Inflammatory macrophage (primary cell): ENCODE measurements at regions not wholly inside any gene's neighbourhood (a gene's known extent, or its start where the extent isn't known, plus 50 kb on each side); places are given as distances from the start of the nearest gene placed in this dataset.

ENCODE experiments used
- DNase-seq, 2 donors: peaks; one replicate each; pipeline ENCODE4 v3.0.0-alpha.2; 2020 to 2022

DNA sequence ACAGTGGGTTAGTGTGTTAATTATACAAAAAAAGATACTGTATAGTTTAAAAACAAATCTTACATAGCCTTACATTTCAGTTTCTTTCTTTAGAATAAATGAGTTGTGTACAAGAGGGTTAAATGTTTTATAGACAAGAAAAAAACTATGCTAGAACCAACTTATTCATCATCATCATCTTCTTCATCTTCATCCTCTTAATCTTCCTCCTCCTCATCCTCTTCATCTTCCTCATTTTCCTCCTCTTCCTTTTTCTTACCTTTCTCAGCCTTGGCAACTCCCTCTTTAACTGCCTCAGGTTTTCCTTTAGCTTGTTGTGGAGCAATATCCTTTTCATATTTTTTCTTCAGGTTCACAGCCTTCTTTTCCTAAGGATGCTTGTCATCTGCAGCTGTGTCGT lies 53.7 kb downstream of the RPS12 start:
- no peak for DNase-seq

DNA sequence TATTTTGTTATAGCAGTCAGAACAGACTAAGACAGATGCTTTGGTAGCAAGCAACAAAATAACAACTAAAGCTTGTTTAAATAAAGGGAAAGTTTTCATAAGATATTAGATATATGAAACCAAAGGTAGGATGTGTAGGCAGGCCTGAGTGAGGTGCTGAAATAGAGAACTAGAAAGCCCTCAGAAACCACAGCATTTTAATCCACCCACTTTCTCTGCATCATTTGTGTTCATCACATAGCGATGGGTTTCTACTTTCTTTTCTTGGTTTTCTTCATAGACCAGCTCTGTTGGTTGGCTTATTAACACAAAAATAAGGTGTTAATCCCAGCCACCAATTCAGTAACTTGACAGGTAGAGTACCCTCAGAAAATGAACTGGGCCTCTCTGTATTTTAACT lies 58.6 kb downstream of the RPS12 start:
- DNase-seq, result no peak

DNA sequence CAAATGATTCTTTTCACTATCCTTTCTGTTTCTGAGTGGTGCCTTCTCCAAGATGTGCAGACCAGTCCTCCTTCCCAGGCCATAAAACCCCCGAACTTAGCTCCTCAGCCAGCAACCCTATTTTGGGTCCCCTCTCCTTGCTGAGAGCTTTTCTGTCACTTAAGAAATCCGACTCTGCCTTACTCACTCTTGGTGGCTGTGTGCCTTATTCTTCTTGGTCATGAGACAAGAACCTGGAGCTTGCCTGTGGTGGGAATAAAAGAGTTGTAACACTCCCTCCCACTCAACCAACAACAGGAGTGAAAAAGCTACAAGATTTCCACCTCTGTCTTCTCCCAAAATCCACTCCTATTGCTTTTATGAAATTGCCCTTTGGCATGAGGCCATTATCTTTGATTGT lies 62.6 kb downstream of the RPS12 start:
- DNase-seq, result no peak

DNA sequence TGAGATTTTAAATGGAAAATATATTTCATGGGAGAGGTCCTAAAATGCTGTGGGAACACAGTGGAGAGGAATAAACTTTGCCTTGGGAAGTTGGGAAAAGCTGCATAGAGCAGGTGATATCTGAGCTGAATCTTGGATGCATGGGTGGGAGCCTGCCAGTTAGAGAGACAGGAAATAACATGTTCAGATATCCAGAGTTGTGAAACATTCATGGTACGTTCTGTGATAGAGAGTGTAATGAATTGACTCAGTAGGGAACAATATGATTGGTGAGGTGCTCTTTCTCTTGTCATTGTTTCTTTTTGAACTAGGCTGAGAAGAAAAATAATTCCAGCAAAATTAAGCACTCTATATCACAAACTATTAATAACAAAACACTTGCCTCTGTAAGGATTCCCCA lies 72.8 kb downstream of the RPS12 start:
- no peak for DNase-seq

DNA sequence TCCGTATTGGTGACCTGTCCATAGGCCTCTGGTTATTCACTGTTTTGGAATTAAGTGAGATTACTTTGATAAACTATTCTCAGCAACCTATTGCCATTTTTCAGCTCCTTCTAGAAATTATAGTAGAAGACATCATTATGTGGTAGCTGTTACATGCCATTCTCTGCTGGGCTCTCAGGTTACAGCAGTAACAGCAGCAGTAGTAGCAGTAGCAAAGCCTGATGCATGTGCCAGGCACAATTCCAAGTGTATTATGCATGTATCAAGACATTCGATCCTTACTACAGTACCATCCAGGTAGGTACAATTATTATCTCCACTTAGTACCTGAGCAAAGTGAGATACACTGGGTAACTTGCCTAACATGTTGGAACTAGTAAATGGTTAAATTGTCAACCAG lies 74.3 kb downstream of the RPS12 start:
- no peak for DNase-seq

DNA sequence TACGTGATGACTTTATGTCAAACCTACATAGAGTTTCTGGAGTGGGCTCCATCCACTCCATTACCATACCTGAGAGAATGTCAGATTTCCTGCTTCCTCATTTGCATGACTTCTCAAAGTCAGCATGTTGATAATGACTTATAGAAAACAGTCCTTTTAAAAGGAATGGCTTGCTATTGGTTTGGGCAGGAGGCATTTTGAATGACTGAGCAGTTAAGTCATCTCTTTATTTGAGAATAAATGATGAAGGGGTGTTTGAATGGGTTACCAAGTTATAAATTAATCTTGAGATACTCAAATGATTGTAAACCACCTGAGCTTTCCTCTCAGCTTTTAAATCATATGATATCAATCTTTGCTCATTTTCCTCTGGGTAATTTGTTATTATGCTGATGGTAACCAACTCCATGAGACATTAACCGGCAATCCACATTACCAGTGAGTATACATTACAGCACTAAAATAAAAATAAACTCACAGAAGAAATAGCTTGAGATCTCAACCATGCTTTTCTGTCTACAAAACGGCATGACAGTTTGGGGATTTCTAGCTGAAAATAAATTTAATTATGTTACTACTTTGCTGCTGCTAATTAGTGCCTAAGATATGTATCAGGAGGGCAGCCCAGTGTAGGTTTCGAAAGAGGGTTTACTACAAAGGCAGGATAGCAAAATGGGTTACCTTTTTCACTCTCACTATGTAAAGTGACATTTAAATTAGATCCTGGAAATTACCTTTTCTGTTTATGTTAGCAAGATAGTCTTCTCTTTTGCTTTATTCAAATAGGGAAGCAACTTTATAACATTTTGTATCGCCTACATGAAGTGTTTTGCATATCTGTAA lies 78.8 kb downstream of the RPS12 start:
- DNase-seq, result no peak

DNA sequence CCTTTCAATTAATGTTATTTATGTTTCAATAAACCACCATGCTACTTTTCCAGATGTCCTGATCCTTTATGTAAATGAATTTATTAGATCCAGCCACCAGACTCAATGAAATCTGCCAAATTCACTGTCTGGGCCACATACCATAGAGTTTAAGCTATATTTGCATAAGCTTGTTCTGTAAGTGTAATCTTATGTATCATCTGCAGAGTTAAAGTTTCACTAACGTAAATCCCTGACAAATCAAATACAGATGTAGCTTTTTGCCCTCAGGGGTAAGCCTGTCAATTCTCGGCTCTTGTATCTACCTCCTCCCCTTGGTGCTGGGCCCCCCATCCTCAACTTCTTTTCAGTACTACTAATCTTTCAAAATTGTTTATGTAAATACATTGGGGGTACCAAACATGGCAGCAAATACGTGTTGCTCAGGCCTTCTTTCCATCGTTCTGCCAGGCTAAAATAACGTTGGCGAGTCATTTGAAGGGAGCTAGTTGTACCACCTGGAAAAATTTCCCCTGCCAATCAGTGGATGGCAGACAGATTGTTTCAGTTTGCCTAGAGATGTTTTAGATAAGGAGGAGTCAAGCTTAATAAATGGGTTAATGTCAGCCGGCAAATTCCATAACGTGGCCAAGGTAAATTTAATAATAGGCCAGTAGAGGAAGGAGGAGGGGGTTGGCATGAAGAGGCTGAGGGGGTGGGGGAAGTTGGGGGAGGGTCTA lies 79.6 kb downstream of the RPS12 start:
- DNase-seq, result no peak

DNA sequence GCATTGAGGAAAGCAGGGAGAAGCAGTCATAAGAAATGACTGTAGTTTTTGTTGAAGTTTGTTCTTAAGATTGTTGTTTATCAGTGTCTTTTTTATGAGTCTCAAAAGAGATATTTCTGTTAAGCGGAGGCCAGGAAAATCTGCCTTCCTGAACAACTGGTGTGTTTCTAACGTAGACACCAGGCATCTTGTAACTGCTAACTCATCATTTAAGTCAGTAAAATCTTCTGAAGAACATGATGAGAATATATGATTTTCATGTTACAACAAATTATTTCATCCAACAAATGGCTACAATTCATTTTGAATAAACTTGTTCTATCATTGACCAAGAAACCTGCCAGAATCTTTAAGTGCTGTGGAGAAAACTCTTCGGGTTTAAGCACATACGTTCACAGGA lies 84.0 kb downstream of the RPS12 start:
- no peak for DNase-seq

DNA sequence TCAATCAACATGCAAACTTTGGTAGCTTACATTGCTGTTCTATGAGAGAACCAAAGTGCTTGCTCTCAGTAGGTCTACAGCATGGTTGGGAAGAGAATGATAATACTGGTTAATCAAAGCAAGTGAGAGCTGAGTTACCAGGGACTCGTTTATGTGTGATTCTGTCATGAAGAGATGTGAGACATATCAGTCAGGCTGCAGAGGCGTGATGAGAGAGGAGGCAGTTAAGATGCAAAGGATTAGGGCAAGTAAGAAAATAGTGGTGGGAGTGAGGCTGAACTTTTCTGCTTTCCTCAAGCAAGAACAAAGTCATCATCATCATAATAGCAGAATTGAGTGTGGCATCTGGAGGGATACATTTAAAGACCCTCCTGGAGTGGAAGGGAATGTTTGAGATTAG lies 86.5 kb downstream of the RPS12 start:
- DNase-seq, result no peak

DNA sequence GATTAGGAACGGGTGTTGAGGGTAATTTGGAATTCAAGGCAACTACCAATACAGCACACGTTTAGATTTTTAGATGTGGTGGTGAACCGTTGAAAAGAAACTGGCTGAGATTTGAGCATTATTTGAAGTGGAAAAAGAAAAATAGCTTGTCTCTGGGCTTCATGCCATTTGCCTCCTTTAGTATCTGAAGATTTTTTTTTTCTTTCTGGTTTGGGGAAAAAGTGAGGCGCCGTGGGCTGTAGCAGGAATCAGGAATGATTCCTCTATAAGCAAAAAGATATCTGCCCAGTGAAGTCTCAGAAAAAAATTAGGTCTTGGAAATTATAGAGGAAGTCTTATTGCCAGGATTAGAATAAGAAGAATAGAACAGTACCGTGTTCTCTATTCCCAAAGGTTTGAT lies 88.5 kb downstream of the RPS12 start:
- no peak for DNase-seq

DNA sequence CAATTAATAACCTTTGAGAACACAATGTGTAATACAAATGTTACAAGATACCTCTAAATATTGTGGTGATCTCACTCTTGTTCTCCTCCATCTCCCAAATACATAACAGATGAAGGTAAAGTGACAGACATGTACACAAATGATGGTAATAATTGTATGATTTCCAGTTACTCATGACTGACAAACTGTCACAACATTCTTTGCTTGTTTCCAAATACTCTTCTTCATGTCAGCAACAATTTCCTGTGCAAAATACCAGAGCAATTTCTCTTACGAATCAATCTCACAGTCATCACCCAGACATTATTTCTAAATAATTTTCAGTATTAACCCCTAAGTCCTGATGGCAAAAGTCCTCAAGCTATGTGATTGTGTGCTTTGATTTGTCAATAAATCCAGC lies 92.9 kb downstream of the RPS12 start:
- no peak for DNase-seq

DNA sequence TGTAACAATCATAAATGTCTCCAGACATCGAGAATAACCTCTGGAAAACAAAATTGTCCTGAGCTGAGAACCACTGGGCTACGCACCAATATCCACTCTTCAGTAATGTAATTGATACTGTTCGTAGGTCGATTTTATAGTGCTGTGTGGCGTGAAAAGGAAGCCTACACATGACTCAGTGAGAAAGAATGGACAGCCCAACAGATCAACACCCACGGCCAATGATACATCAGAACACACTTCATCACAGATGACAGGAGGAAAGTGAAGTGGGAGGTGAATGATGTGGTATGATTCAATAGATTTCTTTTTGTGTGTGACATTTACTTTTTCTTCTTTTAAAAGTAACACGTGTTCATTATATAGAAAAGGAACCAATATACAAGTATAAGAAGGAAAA lies 93.5 kb downstream of the RPS12 start:
- no peak for DNase-seq

DNA sequence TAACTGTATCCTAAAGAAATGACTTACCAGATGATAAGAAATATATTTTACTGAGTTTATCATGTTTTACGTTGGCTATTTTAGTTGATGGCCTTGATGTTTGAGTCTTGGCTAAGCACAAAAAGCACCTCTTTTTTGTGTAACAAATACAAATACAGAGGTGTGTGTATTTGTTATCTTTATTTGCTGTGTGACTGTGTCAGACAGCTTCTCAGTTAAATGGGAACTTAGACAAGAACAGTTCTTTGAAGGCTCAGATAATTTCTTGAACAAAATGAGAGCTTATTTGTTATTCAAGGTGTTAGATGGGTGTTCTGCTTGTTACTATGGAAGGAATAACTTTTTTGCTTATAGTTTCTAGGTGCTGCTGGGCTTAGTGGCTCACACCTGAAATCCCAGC lies 95.4 kb downstream of the RPS12 start:
- no peak for DNase-seq

DNA sequence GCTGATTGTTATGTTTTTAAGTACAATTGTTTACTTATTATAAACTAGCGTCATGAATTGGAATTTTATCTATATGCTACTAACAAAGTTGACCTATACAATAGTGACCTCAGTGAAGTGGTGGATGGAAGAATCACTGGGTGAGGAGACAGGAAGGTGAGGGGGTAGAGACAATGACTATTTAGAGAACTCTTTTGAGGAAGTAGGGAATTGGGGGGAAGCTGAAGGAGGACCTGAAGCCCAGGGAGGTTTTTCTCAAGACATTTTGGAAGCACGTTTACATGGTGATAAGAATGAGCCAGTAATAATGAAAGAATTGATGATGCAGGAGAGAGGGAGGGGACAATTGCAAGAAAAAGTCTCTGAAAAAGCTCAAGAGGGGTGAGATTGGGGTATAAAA lies 96.4 kb downstream of the RPS12 start:
- no peak for DNase-seq

DNA sequence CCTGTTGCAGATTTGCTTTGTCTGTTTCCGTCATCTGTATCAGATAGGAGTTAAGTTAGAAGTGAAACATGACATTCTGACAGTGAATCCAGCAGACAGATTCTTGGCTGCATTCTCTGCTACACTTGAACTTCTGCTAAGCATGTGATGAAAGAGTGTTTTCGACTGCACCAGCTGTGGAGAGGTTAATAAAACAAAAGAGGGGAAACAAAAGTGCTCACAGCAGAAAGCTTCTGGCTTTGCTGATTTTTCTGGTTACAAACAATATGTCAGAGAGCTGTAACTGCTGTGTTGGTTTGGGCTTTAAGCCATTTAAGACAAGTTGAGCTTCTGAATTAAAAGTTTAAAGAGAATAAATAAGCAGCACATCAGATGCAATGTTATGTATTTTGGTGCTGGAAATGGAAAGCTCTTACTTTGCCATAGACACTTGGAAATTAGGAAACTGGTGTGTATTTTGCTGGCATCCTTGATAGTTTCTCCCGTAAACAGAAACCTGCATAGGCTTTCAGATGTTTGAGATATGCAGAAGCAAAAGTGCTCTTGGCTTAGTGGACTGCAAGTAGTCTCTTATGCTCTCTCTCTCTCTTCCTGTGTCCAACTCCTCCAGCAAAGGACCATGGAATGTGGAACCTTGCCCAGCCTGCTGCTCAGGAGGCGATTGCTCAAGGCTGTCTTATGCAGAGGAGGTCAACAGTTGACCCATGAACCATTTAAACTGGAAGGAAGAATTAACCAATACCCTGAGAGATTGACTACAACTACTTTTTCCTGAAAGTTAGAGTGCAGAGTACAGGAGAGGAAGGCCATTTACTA lies 104.9 kb downstream of the RPS12 start:
- no peak for DNase-seq

DNA sequence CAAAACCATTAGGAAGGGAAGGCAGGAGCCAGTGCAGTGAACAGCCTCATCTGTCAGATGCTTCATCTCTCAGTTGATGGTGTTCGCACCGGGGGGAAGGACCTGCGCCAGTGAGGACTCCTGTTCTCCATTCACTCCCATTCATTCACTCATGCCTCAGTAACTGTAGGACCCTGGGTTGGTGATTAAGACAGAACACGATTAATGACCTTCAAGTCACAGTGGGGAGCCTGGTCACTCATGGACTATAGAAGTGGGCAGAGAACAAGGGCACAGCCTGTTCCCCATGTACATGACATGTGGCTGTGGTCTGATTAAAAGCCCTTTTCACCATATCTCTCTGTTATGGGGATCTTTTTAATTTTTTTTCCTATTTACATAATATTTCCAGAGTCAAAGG lies 113.3 kb downstream of the RPS12 start:
- DNase-seq, result no peak

DNA sequence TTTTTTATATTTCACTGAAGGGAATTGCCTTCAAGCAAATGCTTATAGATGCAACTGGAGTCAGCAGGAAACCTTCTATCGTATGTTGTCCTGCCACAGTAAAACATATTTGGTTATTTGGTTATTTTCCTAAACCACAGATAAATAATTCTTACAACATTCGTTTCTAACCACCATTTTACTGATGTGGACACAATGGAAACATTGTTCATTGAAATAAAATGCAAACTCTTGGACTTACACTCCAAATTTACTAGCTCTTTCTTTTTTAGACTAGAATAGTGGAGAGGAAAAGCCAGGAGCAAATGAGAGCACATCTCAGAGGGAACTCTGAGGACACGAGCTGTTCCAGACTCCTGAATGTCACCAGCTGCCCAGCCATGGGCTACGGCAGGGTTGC lies 114.8 kb downstream of the RPS12 start:
- DNase-seq, result no peak

DNA sequence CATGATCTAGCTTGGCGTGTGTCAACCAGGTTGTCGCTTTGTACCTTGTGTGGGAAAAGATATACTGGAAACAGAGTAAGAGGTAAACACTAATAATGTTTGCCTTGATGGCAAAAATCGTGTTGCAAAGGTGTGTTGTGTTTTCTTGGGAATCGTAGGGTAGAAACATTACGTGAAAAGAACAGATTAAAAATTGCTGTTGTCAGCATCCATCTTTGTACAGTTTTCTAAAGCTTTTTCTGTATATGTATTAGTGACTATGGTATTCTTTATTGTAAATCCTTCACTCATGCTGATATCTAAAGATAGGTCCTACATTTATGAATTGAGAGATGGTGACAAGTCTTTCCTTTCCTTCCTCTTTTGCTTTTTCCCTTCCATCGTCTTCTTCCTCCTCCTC lies 116.9 kb downstream of the RPS12 start:
- no peak for DNase-seq

DNA sequence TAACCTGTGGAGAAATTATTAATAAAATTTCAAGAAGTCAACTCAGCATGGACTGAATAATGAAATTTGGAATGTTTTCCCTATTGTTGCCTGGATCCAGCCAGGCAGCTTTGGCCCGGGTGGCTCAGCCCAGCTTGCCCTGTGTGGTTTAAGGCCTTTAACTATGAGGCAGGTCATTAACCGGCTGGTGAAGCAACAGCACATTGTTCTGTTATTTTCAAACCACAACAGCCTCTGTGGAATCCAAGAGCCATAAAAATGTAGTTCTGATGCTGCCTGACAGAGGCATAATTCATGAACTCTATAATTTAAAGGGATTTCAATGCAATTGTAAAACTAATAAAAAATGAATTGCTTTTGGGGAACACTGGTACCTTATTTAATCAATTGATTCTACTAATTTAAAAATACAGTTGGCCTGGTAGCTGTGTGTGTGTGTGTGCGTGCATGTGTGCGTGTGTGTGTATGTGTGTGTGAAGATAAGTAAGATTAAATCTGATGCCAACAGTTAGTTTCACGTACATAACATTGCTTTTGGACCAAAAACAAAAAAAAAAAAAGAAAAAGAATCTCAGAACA lies 117.7 kb downstream of the RPS12 start:
- no peak for DNase-seq

DNA sequence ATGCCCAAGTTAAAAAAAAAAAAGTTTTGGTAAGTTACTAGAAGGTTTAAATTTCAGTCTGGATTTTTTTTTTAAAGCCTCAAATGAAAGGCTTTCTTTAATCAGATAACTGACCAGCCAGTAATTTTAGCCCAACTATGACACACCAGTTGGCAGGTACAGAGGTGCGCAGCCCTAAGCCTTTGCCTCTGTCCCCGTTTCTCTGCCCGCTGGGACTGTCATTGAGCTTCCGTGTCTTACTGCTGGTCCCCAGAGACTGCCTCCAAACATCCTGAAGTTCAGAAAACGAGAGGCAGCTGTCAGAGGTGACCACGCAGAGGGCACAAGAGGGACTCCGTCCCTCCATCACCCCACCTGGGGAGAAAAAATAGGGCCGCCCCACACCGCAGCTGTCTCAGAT lies 118.2 kb downstream of the RPS12 start:
- DNase-seq, result no peak

DNA sequence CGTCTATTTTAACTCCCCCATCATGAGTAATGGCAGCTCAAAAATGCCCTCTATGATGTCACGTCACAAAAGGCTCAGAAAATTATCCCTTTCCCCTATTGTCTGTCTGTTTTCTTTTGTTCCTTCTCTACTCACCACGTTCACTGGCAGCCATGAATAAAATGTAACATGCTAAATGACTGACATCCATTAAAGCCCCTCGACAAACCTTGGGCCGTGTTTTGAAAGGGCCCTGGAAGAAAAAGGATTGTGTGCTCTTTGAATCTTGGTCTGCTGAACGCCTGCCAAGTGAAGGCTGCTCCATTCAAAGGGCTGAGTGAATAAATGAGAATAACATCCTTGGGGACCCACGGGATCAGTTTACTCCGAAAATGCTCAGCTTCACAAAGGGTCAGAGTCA lies 118.7 kb downstream of the RPS12 start:
- no peak for DNase-seq

DNA sequence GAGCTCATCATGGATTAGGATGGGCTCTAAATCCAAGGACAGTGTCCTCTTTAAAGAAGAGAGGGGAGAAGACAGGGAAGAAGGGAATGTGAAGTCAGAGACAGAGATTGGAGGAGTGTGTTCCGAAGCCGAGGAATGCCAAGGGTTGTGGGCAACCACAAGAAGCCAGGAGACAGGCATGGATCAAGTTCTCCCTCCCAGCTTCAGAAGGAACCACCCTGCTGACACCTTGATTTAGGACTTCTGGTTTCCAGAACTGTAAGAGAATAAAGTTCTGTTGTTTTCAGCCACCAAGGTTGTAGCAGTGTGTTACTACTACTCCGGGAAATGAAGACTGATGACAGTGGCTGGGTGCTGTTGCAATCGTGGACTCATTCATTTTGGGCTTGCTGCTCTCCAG lies 120.1 kb downstream of the RPS12 start:
- DNase-seq, result no peak

DNA sequence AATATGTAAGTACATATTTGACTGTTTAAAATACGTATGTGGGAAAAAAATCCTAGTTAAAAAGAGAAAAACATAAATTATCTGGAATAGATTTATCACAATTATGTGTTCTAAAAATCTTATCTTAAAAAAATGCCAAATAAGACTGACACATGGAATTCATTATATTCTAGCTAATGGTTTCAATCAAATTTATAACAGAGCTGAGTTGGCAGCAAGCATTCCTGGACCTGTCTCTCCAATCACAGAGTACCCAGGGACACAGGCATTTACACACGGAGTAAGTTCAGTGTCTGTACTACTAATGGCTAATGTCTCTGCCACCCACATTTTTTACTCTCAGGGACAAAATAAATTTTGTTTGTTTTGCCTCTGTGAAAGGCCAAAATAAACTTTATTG lies 122.3 kb downstream of the RPS12 start:
- no peak for DNase-seq
